A549 (cell line): ENCODE measurements at regions not wholly inside any gene's neighbourhood (a gene's known extent, or its start where the extent isn't known, plus 50 kb on each side); places are given as distances from the start of the nearest gene placed in this dataset.

Experiments
- ATAC-seq, 2 experiments: fragments of 200-7000 bp in 1 of 2; fragments of >200 bp in 1 of 2; cut with Nextera tagmentation in 1 of 2; cut with Tn5 transposase in 1 of 2; 3 replicates each; pipeline versions ENCODE4 v1.8.0 to v1.9.1; 2018 to 2020; ENCODE audit warnings: mild to moderate bottlenecking in 1 of 2, moderate library complexity in 1 of 2
- CTCF ChIA-PET: fragments of 300-600 bp; sonication (Branson Sonifier 250); formaldehyde crosslinking; extraction: SDS; loops from one replicate; lab custom pipeline; 2021; ENCODE audit warnings: antibody characterized with exemption, inconsistent platforms; lab: Yijun Ruan, JAX
- POLR2A ChIA-PET: fragments of 350-600 bp; formaldehyde crosslinking; extraction: SDS; loops from one replicate; lab custom pipeline; 2021; ENCODE audit warnings: antibody characterized with exemption, inconsistent platforms; lab: Yijun Ruan, JAX
- DNase-seq, 2 experiments: peaks; one replicate each; pipeline versions ENCODE4 v3.0.0 to v3.0.0-alpha.2; 2011 to 2016; ENCODE audit warnings: low read depth in 1 of 2, low spot score in 1 of 2
- FAIRE-seq: peaks from 2 replicates; lab custom pipeline; 2011; peaks lifted over from hg19 to GRCh38; lab: Jason Lieb, UNC
- H3K27ac ChIP-seq, 2 experiments: fragments of >200 bp; sonication (Bioruptor Twin); formaldehyde crosslinking; 3 replicates each; pipeline ENCODE4 v1.5.1; 2016 to 2017
- H3K4me1 ChIP-seq: fragments of >200 bp; sonication (Bioruptor Twin); formaldehyde crosslinking; 3 replicates; pipeline ENCODE4 v1.6.1; 2016
- H3K4me2 ChIP-seq: fragments of >200 bp; sonication (Bioruptor Twin); formaldehyde crosslinking; 3 replicates; pipeline ENCODE4 v1.6.1; 2016
- H3K4me3 ChIP-seq: fragments of >200 bp; sonication (Bioruptor Twin); formaldehyde crosslinking; 3 replicates; pipeline ENCODE4 v1.5.1; 2016
- H3K9me3 ChIP-seq: fragments of >200 bp; sonication (Bioruptor Twin); formaldehyde crosslinking; 3 replicates; pipeline ENCODE4 v1.6.1; 2016
- BHLHE40 ChIP-seq: IDR thresholded peaks from 2 replicates; pipeline ENCODE4 v1.6.1; 2012; ENCODE audit warnings: low read depth, low read length, inconsistent platforms
- CHD2 ChIP-seq: fragments of 150-350 bp; IDR thresholded peaks from 2 replicates; pipeline ENCODE4 v1.6.1; 2014; ENCODE audit warnings: low read length; ENCODE audit not compliant: partially characterized antibody
- CHD4 ChIP-seq: fragments of 200-600 bp; sonication (generic); IDR thresholded peaks from 2 replicates; pipeline ENCODE4 v1.6.1; 2016; ENCODE audit warnings: antibody characterized with exemption, mild to moderate bottlenecking, borderline replicate concordance
- EHF ChIP-seq: fragments of 250-450 bp; sonication (Bioruptor Pico); IDR thresholded peaks from 2 replicates; pipeline ENCODE4 v1.5.0; 2020; ENCODE audit warnings: mild to moderate bottlenecking
- FOSB ChIP-seq: fragments of 250-450 bp; sonication (Bioruptor Pico); IDR thresholded peaks from 2 replicates; pipeline ENCODE4 v1.5.0; 2020; ENCODE audit warnings: mild to moderate bottlenecking, moderate library complexity
- FOSL2 ChIP-seq, 2 experiments: fragments of 450-650 bp in 1 of 2; fragments of >200 bp in 1 of 2; sonication (Bioruptor Twin) in 1 of 2; formaldehyde crosslinking; IDR thresholded peaks; 2 replicates each; pipeline versions ENCODE4 v1.5.0 to v1.6.1; 2016 to 2020; ENCODE audit warnings: mild to moderate bottlenecking in 1 of 2, moderate library complexity in 1 of 2
- HEYL ChIP-seq: fragments of 250-450 bp; sonication (Bioruptor Pico); IDR thresholded peaks from 2 replicates; pipeline ENCODE4 v1.8.0; 2021; ENCODE audit warnings: mild to moderate bottlenecking, moderate library complexity
- JUN ChIP-seq, 2 experiments: fragments of >200 bp; sonication (Bioruptor Twin); formaldehyde crosslinking; IDR thresholded peaks; 2 replicates in 1 of 2; 3 replicates in 1 of 2; pipeline ENCODE4 v1.6.1; 2016 to 2017
- MAFK ChIP-seq: fragments of 450-650 bp; IDR thresholded peaks from 2 replicates; pipeline ENCODE4 v1.6.1; 2014; ENCODE audit not compliant: partially characterized antibody
- NPAS2 ChIP-seq: fragments of 250-450 bp; sonication (Bioruptor Pico); IDR thresholded peaks from 2 replicates; pipeline ENCODE4 v1.8.0; 2022; ENCODE audit warnings: mild to moderate bottlenecking, moderate library complexity, borderline replicate concordance
- PHF8 ChIP-seq: fragments of 200-600 bp; sonication (generic); IDR thresholded peaks from 2 replicates; pipeline ENCODE4 v1.6.1; 2016; ENCODE audit warnings: low read depth, mild to moderate bottlenecking, antibody characterized with exemption, moderate library complexity, borderline replicate concordance
- RCOR1 ChIP-seq: fragments of 150-350 bp; IDR thresholded peaks from 2 replicates; pipeline ENCODE4 v1.6.1; 2014; ENCODE audit warnings: antibody characterized with exemption, low read length, low read depth
- RFX5 ChIP-seq: fragments of 450-650 bp; IDR thresholded peaks from 2 replicates; pipeline ENCODE4 v1.7.1; 2014; ENCODE audit warnings: antibody characterized with exemption, mild to moderate bottlenecking, moderate library complexity
- SMC3 ChIP-seq: fragments of >200 bp; sonication (Bioruptor Twin); formaldehyde crosslinking; IDR thresholded peaks from 3 replicates; pipeline ENCODE4 v1.6.1; 2018; ENCODE audit warnings: inconsistent platforms
- SREBF2 ChIP-seq: fragments of 450-650 bp; IDR thresholded peaks from 2 replicates; pipeline ENCODE4 v1.6.1; 2014; ENCODE audit warnings: mild to moderate bottlenecking, moderate library complexity
- TP53 ChIP-seq: fragments of 250-450 bp; sonication (Bioruptor Pico); IDR thresholded peaks from 2 replicates; pipeline ENCODE4 v1.5.0; 2021; ENCODE audit warnings: mild to moderate bottlenecking, moderate library complexity
- ZC3H11A ChIP-seq: fragments of 450-650 bp; IDR thresholded peaks from 2 replicates; pipeline ENCODE4 v1.6.1; 2014; ENCODE audit warnings: antibody characterized with exemption, mild to moderate bottlenecking
- ZNF302 ChIP-seq: fragments of 250-450 bp; sonication (Bioruptor Pico); IDR thresholded peaks from 2 replicates; pipeline ENCODE4 v1.9.0; 2021; ENCODE audit warnings: inconsistent platforms, mild to moderate bottlenecking, moderate library complexity
- WGBS: methylation state at CpG from one replicate; pipeline ENCODE4 v1.1.6; 2017; ENCODE audit errors: missing lambda C conversion rate; 5-methylcytosine and 5-hydroxymethylcytosine counted together
- TF ChIP-seq, protein P1 (sequence below): fragments of 250-450 bp; sonication (Bioruptor Pico); IDR thresholded peaks from 2 replicates; pipeline ENCODE4 v1.5.0; 2021; ENCODE audit warnings: mild to moderate bottlenecking, moderate library complexity, borderline replicate concordance
- TF ChIP-seq, protein P2 (sequence below): fragments of 150-350 bp; IDR thresholded peaks from 2 replicates; pipeline ENCODE4 v1.6.1; 2014; ENCODE audit warnings: low read depth, mild to moderate bottlenecking, low read length
- TF ChIP-seq, protein P3 (sequence below): IDR thresholded peaks from 2 replicates; pipeline ENCODE4 v1.6.1; 2012; ENCODE audit warnings: low read depth, borderline replicate concordance

DNA sequence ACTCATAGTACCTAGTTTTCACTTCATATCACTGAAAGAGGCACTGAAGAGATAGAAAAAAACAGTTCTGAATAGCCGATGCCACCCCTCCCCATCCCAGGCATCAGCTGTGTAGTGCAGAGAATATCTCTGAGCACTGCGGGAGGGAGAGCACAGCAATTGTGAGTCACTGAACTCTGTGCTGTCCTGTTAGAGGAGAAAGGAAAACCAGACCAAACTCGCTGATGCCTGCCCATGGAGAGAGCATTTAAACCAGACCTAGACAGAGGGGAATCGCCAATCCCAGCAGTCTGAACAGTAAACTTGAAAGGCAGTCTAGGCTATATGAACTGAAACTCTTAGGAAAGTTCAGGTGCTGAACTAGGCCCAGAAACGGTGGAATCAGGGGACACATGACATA lies 120.1 kb upstream of the SLC30A5 start:
- no peak for ATAC-seq
- no peak overlapping the region for H3K27ac ChIP-seq
- TF ChIP-seq CHD4 (no peak), FOSL2 (IDR thresholded peaks at IDR 0.05) (no peak), FOSL2 (CRISPR knock-in tag; IDR thresholded peaks at IDR 0.05) (no peak), FOSB (CRISPR knock-in tag) (no peak), MAFK (no peak), BHLHE40 (no peak), PHF8 (no peak), RFX5 (no peak), CHD2 (no peak), EHF (CRISPR knock-in tag) (no peak), SMC3 (no peak), NPAS2 (no peak), JUN (IDR thresholded peaks at IDR 0.05) (no peak), TP53 (no peak), HEYL (CRISPR knock-in tag) (no peak), ZNF302 (CRISPR knock-in tag) (no peak)
- TF ChIP-seq, protein P1, sequence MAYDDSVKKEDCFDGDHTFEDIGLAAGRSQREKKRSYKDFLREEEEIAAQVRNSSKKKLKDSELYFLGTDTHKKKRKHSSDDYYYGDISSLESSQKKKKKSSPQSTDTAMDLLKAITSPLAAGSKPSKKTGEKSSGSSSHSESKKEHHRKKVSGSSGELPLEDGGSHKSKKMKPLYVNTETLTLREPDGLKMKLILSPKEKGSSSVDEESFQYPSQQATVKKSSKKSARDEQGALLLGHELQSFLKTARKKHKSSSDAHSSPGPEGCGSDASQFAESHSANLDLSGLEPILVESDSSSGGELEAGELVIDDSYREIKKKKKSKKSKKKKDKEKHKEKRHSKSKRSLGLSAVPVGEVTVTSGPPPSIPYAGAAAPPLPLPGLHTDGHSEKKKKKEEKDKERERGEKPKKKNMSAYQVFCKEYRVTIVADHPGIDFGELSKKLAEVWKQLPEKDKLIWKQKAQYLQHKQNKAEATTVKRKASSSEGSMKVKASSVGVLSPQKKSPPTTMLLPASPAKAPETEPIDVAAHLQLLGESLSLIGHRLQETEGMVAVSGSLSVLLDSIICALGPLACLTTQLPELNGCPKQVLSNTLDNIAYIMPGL (CRISPR knock-in tag), result no peak
- TF ChIP-seq, protein P2, sequence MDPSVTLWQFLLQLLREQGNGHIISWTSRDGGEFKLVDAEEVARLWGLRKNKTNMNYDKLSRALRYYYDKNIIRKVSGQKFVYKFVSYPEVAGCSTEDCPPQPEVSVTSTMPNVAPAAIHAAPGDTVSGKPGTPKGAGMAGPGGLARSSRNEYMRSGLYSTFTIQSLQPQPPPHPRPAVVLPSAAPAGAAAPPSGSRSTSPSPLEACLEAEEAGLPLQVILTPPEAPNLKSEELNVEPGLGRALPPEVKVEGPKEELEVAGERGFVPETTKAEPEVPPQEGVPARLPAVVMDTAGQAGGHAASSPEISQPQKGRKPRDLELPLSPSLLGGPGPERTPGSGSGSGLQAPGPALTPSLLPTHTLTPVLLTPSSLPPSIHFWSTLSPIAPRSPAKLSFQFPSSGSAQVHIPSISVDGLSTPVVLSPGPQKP, result no peak
- TF ChIP-seq, protein P3, sequence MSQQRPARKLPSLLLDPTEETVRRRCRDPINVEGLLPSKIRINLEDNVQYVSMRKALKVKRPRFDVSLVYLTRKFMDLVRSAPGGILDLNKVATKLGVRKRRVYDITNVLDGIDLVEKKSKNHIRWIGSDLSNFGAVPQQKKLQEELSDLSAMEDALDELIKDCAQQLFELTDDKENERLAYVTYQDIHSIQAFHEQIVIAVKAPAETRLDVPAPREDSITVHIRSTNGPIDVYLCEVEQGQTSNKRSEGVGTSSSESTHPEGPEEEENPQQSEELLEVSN, result no peak
- TF ChIP-seq, all 56 proteins: peak for 0
- DNase-seq (no peak), FAIRE-seq (no peak)
- no peak overlapping the region for H3K4me3 ChIP-seq
- WGBS, result 21% methylated on average over 5 of the region's 5 CpGs
- CTCF ChIA-PET, result no interaction called here
- H3K9me3 ChIP-seq, result peaks cover 16% of the 10 kb centered on the region; the same call in 2 of the 3 replicates
- no peak overlapping the region for H3K4me2 ChIP-seq
- POLR2A ChIA-PET, result no interaction called here
- H3K4me1 ChIP-seq, result no peaks in the 10 kb centered on the region

DNA sequence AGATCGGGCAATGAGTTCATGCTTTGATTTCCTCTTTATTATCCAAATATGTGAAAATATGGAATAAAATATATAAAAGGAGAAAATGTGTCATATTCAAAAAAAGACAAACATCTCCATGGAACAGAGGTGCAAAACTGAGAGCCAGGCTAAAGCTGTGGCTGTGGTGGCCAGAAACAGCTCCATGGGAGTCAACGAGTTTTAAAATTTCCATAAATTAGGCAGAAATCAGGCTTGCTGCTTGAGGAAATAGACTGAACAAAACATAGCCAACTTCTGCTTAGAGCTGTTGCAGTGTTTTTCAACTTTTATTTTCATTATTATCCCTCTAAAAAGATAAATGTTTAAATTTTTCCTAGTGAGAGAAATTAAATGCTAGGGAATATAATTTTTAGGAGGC lies 110.8 kb upstream of the SLC30A5 start:
- DNase-seq (no peak), FAIRE-seq (no peak), ATAC-seq (no peak)
- ChIA-PET CTCF (interaction anchor here (0.6 to 1.1 kb wide), 3 partner anchors 25 to 696 kb away, joined by 3 read pairs; no protein-coding TSS in a partner anchor), POLR2A (no interaction called here)
- TF ChIP-seq FOSB (CRISPR knock-in tag), result no peak
- TF ChIP-seq MAFK, result no peak
- no peak for TF ChIP-seq ZC3H11A
- no peak for TF ChIP-seq RCOR1
- TF ChIP-seq SREBF2, result no peak
- TF ChIP-seq, protein P2, result no peak
- no peaks in the 10 kb centered on the region for H3K9me3 ChIP-seq
- H3K4me3 ChIP-seq, result no peak overlapping the region
- 61% methylated on average over 2 of the region's 2 CpGs for WGBS
- no peak overlapping the region for H3K27ac ChIP-seq
- H3K4me1 ChIP-seq, result no peaks in the 10 kb centered on the region
- H3K4me2 ChIP-seq, result no peak overlapping the region
